GM04504 (cell line): ENCODE measurements at regions not wholly inside any gene's neighbourhood (a gene's known extent, or its start where the extent isn't known, plus 50 kb on each side); places are given as distances from the start of the nearest gene placed in this dataset.

Source experiments
- DNase-seq: peaks from one replicate; pipeline ENCODE4 v3.0.0-alpha.2; 2012; ENCODE audit warnings: low read depth

GRCh38 chr10:10589540-10590303 lies 427.9 kb upstream of the CELF2 start:
- peak; percentile 43 for DNase-seq

DNA sequence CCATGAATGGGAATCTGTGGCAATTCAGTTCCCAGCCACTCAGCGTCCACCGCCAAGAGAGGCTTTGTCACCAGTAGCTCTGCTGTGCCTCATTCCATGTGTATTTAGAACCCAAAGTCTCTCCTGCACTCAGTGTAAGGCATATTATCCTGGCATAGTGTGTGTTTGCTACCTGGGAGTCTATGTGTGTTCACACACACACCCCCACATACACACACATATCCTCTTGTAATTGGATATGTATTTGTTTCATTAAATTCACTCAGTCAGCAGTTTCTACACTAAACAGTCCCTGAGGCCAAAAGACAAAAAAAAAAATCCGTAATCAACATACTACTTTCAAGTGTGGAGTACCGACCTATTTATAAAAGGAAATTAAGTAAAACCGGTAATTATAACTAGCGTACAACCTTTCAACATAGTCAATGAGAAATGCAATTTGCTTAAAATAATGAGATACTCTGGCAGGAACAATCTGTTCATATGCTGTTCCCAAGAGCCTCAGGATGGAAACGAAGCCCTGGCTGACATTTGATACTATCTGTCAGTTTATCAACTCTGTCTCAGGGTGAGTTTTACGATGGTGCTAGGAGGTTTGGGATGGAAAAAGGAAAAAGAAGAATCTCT lies 425.8 kb upstream of the CELF2 start:
- DNase-seq = no peak

GRCh38 chr10:10596256-10596655 lies 421.4 kb upstream of the CELF2 start:
- DNase-seq = no peak

DNA sequence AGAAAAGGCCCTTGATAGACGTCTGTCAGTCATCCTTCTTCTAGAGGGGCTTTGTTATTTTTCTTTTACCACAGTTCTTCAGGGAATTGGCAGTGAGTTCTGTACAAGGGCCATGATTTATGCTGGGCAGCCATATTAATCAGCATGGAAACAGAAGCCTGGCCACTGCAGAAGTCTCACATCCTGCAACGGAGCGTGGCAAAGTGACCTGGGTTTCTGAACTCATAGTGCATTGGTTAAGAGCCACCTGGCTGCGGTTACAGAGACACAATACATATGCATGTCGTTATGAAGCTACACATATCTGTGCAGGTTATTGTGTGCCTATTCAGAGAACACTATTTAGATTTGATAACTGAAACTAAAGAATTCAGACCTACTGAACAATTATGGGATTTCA lies 419.4 kb upstream of the CELF2 start:
- DNase-seq = no peak

- no peak for DNase-seq
Observed at GRCh38 chr10:10600004-10600403, 417.7 kb upstream of the CELF2 start.

GRCh38 chr10:10605551-10606081 lies 412.1 kb upstream of the CELF2 start:
- peak; percentile 77 for DNase-seq

- no peak for DNase-seq
Observed at GRCh38 chr10:10609379-10609955, 408.2 kb upstream of the CELF2 start.

DNA sequence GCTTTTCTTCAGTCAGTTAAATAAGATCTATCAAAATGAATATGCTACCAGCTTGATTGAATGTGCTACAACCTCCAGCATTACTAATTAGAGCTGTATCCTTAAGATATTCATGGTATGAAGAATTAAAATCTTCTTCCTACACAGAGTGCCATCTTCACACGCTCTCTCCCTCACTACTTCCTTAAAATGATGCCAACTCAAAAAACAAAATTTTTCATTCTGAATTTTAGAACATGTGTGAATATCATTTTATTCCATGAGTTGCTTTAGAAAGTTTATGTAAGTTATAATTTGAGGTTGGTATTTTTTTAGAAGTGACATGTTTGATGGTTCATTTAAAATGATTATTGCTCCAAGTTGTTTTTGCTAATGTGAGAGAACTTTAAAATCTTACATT lies 407.5 kb upstream of the CELF2 start:
- DNase-seq = no peak

- no peak for DNase-seq
Observed at GRCh38 chr10:10612151-10612550, 405.5 kb upstream of the CELF2 start.

- no peak for DNase-seq
Observed at GRCh38 chr10:10613656-10614244, 403.9 kb upstream of the CELF2 start.

- DNase-seq = no peak
Observed at GRCh38 chr10:10617686-10618085, 400.0 kb upstream of the CELF2 start.

DNA sequence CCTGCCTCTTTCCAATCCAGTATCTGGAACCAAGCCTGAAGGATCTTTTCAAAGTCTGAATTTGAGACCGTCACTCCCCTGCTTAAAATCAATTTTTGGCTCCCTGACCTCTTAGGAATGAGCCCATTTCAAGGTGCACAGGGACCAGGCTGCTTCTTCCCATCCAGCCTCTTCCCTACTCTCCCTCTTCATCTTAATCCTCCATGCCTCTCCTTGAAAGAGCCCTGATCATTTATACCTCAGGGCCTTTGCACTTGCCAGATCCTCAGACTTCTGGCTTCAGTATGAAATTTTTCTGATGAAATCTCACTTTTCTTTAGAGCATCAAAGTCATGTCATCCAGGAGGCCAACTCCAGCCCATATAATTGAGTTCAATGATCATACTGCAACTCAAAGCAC lies 399.5 kb upstream of the CELF2 start:
- no peak for DNase-seq

DNA sequence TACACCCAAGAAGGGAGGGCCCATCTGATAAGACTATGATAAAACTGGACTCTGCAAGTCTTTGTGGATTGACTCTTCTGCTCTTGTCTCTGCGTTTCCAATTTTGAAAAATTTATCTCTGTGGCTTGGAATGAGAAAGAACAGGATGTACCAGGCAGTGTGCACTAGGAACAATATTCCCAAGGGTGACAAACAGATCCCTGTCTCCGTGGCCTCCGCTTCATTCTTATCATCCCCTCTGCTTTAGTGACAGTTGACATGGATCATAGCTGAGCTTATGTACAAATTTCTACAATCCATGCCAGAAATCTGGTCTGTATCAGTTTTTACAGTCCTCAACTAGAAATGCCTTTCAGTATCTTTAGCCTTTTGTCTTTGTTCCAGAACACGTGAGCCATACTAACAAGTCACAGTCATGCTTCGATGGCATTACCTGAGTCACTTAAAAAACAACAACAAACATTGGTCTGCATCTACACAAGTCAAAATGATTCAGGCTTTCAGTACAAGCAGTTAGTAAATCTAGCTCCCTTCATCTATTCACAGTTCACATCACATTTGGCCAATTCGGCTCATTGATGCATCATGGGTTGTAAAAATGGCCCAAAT lies 393.6 kb upstream of the CELF2 start:
- no peak for DNase-seq

DNA sequence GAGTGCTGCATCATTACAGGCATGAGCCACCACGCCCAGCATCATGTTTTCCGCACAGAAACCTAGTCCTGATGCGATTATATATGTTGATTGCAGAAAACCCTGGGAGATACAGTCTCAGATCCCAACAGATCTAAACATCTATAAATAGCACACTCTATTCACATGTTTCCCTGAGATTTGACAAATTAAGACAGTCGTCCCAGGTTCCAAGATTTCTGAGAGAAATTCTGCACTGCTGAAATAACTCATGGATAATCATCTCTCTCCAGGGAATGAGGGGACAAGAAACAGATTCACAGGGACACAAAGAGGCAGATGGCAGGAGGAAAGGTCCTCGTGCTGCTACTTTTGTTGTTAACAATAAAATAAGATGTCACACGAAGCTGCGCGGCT lies 393.1 kb upstream of the CELF2 start:
- DNase-seq = no peak

- DNase-seq = no peak
Observed at GRCh38 chr10:10625491-10625890, 392.2 kb upstream of the CELF2 start.

- DNase-seq = no peak
Observed at GRCh38 chr10:10626734-10627133, 390.9 kb upstream of the CELF2 start.

GRCh38 chr10:10627414-10627813 lies 390.3 kb upstream of the CELF2 start:
- no peak for DNase-seq

DNA sequence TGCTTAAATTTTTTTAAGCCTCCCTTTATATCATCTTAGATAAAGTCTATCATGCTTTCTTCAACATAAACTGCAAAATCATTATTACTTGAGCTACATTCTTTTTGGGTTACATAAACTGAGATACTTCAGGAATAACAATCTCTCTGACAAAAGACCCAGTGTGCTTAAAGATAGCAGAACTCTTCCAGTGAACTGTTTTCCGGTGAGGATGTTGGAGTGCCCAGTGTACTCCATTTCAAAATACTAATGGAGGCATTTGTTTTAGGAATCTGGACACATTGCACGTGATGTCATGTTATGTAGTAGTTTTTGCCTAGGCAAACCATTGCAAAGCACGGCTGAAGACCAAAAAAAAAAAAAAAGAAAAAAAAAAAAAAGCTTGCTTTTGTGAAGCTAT lies 388.2 kb upstream of the CELF2 start:
- DNase-seq = no peak

DNA sequence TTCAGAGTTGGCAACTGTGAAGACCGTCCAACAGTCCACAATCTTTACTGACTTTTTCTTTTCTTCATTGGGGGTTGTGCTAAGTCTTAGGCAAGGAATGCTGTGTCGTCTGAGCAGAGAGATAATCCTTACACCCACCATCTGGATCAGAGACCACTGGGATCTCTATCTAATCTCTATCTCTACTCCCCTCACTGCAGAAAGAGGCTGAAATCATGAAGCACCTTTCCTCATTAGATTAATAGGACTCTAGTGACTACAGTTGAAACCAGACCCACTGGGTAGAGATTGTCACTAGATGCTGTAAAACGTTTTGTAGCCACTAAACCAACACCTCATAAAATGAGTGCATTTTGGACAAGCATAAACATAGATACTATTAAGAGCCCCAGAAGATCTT lies 387.4 kb upstream of the CELF2 start:
- DNase-seq = no peak

DNA sequence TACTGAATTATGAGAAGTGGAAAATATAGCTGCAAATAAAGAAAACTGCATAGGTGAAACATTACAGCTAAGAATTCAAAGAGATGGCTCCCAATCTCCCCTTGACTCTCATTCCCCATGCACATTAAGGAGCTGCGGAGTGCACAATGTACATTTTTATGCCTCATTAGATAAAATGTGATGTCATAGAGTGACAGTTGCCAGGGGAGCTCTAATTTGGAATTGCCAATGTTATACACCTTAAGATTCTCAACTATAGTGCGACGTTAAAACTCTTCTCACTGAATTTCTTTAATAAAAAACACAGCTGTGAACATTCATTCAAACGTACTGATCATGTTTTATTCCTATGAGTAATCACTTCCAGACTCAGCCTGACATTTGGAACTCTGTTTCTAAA lies 386.9 kb upstream of the CELF2 start:
- no peak for DNase-seq

DNA sequence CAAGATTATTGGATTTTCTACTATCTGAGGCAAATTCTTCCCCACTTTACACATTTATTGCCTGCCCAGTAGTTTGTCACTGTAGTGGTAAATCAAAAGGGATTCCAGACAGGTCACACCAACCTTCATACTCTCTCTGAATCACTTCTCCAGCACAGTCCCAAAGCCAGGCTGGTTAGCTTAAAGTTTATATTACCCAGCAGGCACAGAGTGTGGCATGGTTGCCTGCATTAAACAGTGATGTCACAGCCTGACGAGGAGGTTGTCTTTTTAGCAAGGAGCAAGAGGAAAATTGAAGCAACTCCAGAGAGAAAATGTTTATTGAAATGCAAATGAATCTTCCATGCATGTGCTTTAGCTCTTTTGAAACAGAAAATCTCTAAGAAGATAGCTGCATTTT lies 375.5 kb upstream of the CELF2 start:
- DNase-seq = no peak

DNA sequence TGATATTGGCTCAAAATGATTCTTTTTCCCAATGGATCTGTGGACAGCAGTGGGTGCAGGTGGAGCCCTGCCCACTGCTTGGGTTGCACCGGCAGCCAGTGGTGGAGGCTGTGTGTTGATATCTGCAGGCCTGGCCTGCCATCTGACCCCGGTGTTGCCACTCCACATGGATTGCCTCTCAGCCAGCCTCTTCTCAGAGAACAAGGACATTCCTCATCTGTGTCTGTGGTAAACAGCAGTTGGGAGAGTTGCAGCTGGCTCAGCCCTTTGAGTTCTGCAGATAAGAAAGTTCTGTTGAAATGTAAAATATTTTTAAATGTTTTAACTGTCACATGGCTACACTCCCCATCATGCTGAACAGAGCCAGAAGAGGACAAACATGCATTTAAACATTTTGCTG lies 374.9 kb upstream of the CELF2 start:
- DNase-seq = no peak
